ENCODE measurements at regions not wholly inside any gene's neighbourhood (a gene's known extent, or its start where the extent isn't known, plus 50 kb on each side); places are given as distances from the start of the nearest gene placed in this dataset.

DNA sequence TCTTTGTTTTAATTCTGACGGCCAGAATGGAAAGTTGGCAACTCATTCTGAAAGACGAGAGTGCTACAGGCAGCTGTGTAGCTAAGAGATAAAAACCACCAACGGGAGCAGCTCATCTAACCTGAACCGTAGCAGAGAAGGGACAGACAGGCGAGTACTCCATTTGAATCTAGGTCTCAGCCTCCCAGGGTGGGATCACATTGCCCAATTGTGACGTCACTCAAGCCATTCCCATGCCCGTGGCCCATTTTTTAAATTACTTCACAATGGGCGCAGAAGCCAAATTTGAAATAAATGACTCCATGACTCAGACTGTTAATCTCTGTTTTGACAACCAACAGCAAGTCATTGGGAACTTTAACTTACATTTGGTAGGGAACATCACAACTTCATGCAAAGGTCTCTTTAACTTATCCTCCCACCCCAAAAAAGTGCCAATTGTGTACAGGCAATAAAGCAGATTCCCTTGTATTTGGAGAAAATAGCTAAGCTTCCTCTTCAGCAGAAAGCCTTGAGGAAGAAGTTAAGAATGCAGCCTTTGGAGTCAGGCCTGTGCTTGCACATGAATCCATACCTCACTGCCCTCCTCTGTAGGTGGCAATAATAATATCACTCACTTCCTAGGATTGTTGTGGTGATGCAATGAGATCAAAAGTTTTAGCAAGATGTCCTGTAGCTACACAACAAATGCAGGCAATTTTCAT lies 93.2 kb upstream of the KIF5B start:
- TF ChIP-seq, protein P1, sequence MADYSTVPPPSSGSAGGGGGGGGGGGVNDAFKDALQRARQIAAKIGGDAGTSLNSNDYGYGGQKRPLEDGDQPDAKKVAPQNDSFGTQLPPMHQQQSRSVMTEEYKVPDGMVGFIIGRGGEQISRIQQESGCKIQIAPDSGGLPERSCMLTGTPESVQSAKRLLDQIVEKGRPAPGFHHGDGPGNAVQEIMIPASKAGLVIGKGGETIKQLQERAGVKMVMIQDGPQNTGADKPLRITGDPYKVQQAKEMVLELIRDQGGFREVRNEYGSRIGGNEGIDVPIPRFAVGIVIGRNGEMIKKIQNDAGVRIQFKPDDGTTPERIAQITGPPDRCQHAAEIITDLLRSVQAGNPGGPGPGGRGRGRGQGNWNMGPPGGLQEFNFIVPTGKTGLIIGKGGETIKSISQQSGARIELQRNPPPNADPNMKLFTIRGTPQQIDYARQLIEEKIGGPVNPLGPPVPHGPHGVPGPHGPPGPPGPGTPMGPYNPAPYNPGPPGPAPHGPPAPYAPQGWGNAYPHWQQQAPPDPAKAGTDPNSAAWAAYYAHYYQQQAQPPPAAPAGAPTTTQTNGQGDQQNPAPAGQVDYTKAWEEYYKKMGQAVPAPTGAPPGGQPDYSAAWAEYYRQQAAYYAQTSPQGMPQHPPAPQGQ (CRISPR knock-in tag; IDR thresholded peaks at IDR 0.05; ENCODE audit: borderline replicate concordance): no peak
- TF ChIP-seq CREB1 (IDR thresholded peaks at IDR 0.05) (peak; percentile 86), CREB1 (CRISPR knock-in tag; IDR thresholded peaks at IDR 0.05) (no peak), CEBPG (CRISPR knock-in tag; IDR thresholded peaks at IDR 0.05) (peak; percentile 22; the same call in 1 of the 2 replicates), CEBPB (IDR thresholded peaks at IDR 0.05; ENCODE audit: borderline replicate concordance, low read depth, low read length) (peak; percentile 42; the same call in 1 of the 2 replicates), AKAP8 (CRISPR knock-in tag; IDR thresholded peaks at IDR 0.05) (no peak), NKX3-1 (CRISPR knock-in tag; IDR thresholded peaks at IDR 0.05) (no peak)
- TF ChIP-seq, protein P2, sequence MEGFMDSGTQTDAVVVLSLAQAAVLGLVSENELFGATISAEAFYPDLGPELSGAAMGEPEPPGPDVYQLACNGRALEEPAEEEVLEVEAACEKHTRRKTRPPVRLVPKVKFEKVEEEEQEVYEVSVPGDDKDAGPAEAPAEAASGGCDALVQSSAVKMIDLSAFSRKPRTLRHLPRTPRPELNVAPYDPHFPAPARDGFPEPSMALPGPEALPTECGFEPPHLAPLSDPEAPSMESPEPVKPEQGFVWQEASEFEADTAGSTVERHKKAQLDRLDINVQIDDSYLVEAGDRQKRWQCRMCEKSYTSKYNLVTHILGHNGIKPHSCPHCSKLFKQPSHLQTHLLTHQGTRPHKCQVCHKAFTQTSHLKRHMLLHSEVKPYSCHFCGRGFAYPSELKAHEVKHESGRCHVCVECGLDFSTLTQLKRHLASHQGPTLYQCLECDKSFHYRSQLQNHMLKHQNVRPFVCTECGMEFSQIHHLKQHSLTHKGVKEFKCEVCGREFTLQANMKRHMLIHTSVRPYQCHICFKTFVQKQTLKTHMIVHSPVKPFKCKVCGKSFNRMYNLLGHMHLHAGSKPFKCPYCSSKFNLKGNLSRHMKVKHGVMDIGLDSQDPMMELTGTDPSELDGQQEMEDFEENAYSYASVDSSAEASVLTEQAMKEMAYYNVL (CRISPR knock-in tag; IDR thresholded peaks at IDR 0.05; ENCODE audit: borderline replicate concordance): no peak
- no peak overlapping the region for H3K4me3 ChIP-seq (replicated peaks in 1 of 3; ENCODE audit: insufficient read depth in 1 of 3, low read depth in 2 of 3, low read length in 3 of 3)
- in situ Hi-C loops (cut with HindIII; ENCODE audit: extremely low pct_ligation_motif_present, low pct_unique_long_range_greater_than_20kb): no loop called here
- H3K4me1 ChIP-seq (ENCODE audit: insufficient read depth, low read length): peaks cover 61% of the 10 kb centered on the region
- no peak overlapping the region for H3K4me2 ChIP-seq (ENCODE audit: low read depth, low read length)
- ChIA-PET POLR2A (no interaction called here), CTCF (ENCODE audit: low intra/inter-chr PET ratio, low total read pairs) (no interaction called here)
- H3K9me3 ChIP-seq (ENCODE audit: low read length): peaks cover 5% of the 10 kb centered on the region; the same call in 1 of the 2 replicates
- no peak overlapping the region for H2AFZ ChIP-seq (ENCODE audit: low read length)
- FAIRE-seq (no peak), DNase-seq (ENCODE audit: low spot score) (no peak), ATAC-seq (no peak)
- no peak overlapping the region for H3K27ac ChIP-seq (ENCODE audit: extremely low read length, insufficient read depth, low read length)
- H3K36me3 ChIP-seq (replicated peaks in 1 of 2; ENCODE audit: control insufficient read depth in 1 of 2, insufficient read depth in 2 of 2, low read length in 2 of 2): no peaks in the 10 kb centered on the region
- H3K27me3 ChIP-seq (ENCODE audit: control insufficient read depth in 1 of 2, insufficient read depth in 2 of 2, low read length in 2 of 2): no peaks in the 10 kb centered on the region
- WGBS (ENCODE audit: low lambda C conversion rate): 76% methylated on average over 8 of the region's 8 CpGs
- no peaks in the 10 kb centered on the region for H3K79me2 ChIP-seq (ENCODE audit: insufficient read depth, low read length)
- H4K20me1 ChIP-seq (ENCODE audit: insufficient read depth, low read length): no peaks in the 10 kb centered on the region
- no TSS peak for BruUV-seq (replicated peaks)
- no peak overlapping the region for H3K9ac ChIP-seq (ENCODE audit: insufficient read depth, low read depth, low read length)
- intact Hi-C loops (cut with micrococcal nuclease; ENCODE audit: unreplicated experiment): loop anchor here (10.0 kb wide), 1 partner anchor 95 kb away; the partner anchor contains the start of gene KIF5B
